ENCODE measurements at regions not wholly inside any gene's neighbourhood (a gene's known extent, or its start where the extent isn't known, plus 50 kb on each side); places are given as distances from the start of the nearest gene placed in this dataset.
"Not testable (repeated sequence)": the region's sequence is repeated elsewhere in the genome, so short reads cannot be mapped to it uniquely, and the experiment has no call there.

GRCh38 chr16:25367773-25368524 lies 110.3 kb upstream of the ZKSCAN2 start:
- 100% methylated on average over 3 of the region's 8 CpGs for WGBS (ENCODE audit: insufficient coverage)
- DNase-seq, result no peak
- no peaks in the 10 kb centered on the region for H3K36me3 Mint-ChIP-seq
- Histone ChIP-seq H3K36me3 (replicated peaks in 1 of 2; ENCODE audit: control insufficient read depth in 1 of 2, insufficient read depth in 2 of 2, low read length in 2 of 2) (no peaks in the 10 kb centered on the region), H3K4me3 (replicated peaks in 1 of 3; ENCODE audit: low read depth in 2 of 3, low read length in 3 of 3) (no peak overlapping the region), H3K27me3 (ENCODE audit: control insufficient read depth in 2 of 2, insufficient read depth in 2 of 2, low read length in 2 of 2) (no peaks in the 10 kb centered on the region), H3K9ac (ENCODE audit: insufficient read depth, low read length, poor library complexity, severe bottlenecking) (no peak overlapping the region), H4K20me1 (ENCODE audit: insufficient read depth, low read length) (no peaks in the 10 kb centered on the region), H2AFZ (ENCODE audit: insufficient read depth, low read depth, low read length, poor library complexity, severe bottlenecking) (no peak overlapping the region), H3K27ac (ENCODE audit: low read depth in 1 of 2, low read length in 2 of 2) (no peak overlapping the region), H3K9me3 (replicated peaks in 1 of 2; ENCODE audit: control insufficient read depth in 1 of 2, insufficient read depth in 1 of 2, low read length in 2 of 2) (no peaks in the 10 kb centered on the region), H3K4me1 (ENCODE audit: control insufficient read depth in 1 of 2, insufficient read depth in 2 of 2, low read length in 2 of 2) (no peaks in the 10 kb centered on the region), H3K79me2 (ENCODE audit: insufficient read depth, low read length) (no peaks in the 10 kb centered on the region), H3K4me2 (replicated peaks; ENCODE audit: extremely low read depth, low read length, poor library complexity, severe bottlenecking) (no peak overlapping the region)
- no peak overlapping the region for H3K27ac Mint-ChIP-seq
- intact Hi-C loops (cut with micrococcal nuclease), result no loop called here
- H3K9me3 Mint-ChIP-seq, result peaks cover 0 to 2% (median 0%) of the 10 kb centered on the region in 7 donors
- peaks cover 2% of the 10 kb centered on the region for H3K4me1 Mint-ChIP-seq
- TF ChIP-seq CTCF (IDR thresholded peaks at IDR 0.05), result no peak
- H3K27me3 Mint-ChIP-seq (ENCODE audit: low read depth in 3 of 3), result peaks cover 1 to 3% (median 2%) of the 10 kb centered on the region in 3 donors
- H3K4me3 Mint-ChIP-seq, result no peak overlapping the region

GRCh38 chr16:25366078-25366477 lies 108.4 kb upstream of the ZKSCAN2 start:
- no peaks in the 10 kb centered on the region for H3K36me3 Mint-ChIP-seq
- intact Hi-C loops (cut with micrococcal nuclease), result no loop called here
- H3K4me1 Mint-ChIP-seq, result peaks cover 2% of the 10 kb centered on the region

GRCh38 chr16:25359516-25359915 lies 101.9 kb upstream of the ZKSCAN2 start:
- H3K4me3 ChIP-seq (replicated peaks in 1 of 3; ENCODE audit: low read depth in 2 of 3, low read length in 3 of 3); H3K9me3 Mint-ChIP-seq; H3K36me3 Mint-ChIP-seq; H3K4me2 ChIP-seq (replicated peaks; ENCODE audit: extremely low read depth, low read length, poor library complexity, severe bottlenecking); H3K4me1 Mint-ChIP-seq; H3K27me3 Mint-ChIP-seq (ENCODE audit: low read depth in 3 of 3); H3K36me3 ChIP-seq (replicated peaks in 1 of 2; ENCODE audit: control insufficient read depth in 1 of 2, insufficient read depth in 2 of 2, low read length in 2 of 2); DNase-seq; intact Hi-C loops (cut with micrococcal nuclease); H3K9me3 ChIP-seq (replicated peaks in 1 of 2; ENCODE audit: control insufficient read depth in 1 of 2, insufficient read depth in 1 of 2, low read length in 2 of 2); H3K27ac Mint-ChIP-seq; H3K79me2 ChIP-seq (ENCODE audit: insufficient read depth, low read length); H3K4me3 Mint-ChIP-seq; H3K4me1 ChIP-seq (ENCODE audit: control insufficient read depth in 1 of 2, insufficient read depth in 2 of 2, low read length in 2 of 2); H2AFZ ChIP-seq (ENCODE audit: insufficient read depth, low read depth, low read length, poor library complexity, severe bottlenecking); H4K20me1 ChIP-seq (ENCODE audit: insufficient read depth, low read length); H3K27me3 ChIP-seq (ENCODE audit: control insufficient read depth in 2 of 2, insufficient read depth in 2 of 2, low read length in 2 of 2); H3K9ac ChIP-seq (ENCODE audit: insufficient read depth, low read length, poor library complexity, severe bottlenecking); H3K27ac ChIP-seq (ENCODE audit: low read depth in 1 of 2, low read length in 2 of 2): not testable (repeated sequence)
- 90% methylated on average over 4 of the region's 8 CpGs for WGBS (ENCODE audit: insufficient coverage)

More at GRCh38 chr16:25366078-25366477, 108.4 kb upstream of the ZKSCAN2 start:
- no peaks in the 10 kb centered on the region for H3K36me3 ChIP-seq (replicated peaks in 1 of 2; ENCODE audit: control insufficient read depth in 1 of 2, insufficient read depth in 2 of 2, low read length in 2 of 2)
- H3K27ac ChIP-seq (ENCODE audit: low read depth in 1 of 2, low read length in 2 of 2), result no peak overlapping the region
- 0% methylated on average over 1 of the region's 2 CpGs for WGBS (ENCODE audit: insufficient coverage)
- no peak overlapping the region for H3K9ac ChIP-seq (ENCODE audit: insufficient read depth, low read length, poor library complexity, severe bottlenecking)
- no peak overlapping the region for H2AFZ ChIP-seq (ENCODE audit: insufficient read depth, low read depth, low read length, poor library complexity, severe bottlenecking)
- Mint-ChIP-seq H3K27ac (no peak overlapping the region), H3K9me3 (peaks cover 0 to 3% (median 0%) of the 10 kb centered on the region in 7 donors), H3K4me3 (no peak overlapping the region), H3K27me3 (ENCODE audit: low read depth in 3 of 3) (peaks cover 1 to 3% (median 2%) of the 10 kb centered on the region in 3 donors)
- peak in 1 of 3 donors; percentile 0 for DNase-seq
- H4K20me1 ChIP-seq (ENCODE audit: insufficient read depth, low read length), result no peaks in the 10 kb centered on the region
- no peaks in the 10 kb centered on the region for H3K4me1 ChIP-seq (ENCODE audit: control insufficient read depth in 1 of 2, insufficient read depth in 2 of 2, low read length in 2 of 2)
- no peak overlapping the region for H3K4me2 ChIP-seq (replicated peaks; ENCODE audit: extremely low read depth, low read length, poor library complexity, severe bottlenecking)
- H3K4me3 ChIP-seq (replicated peaks in 1 of 3; ENCODE audit: low read depth in 2 of 3, low read length in 3 of 3), result no peak overlapping the region
- H3K79me2 ChIP-seq (ENCODE audit: insufficient read depth, low read length), result no peaks in the 10 kb centered on the region
- no peaks in the 10 kb centered on the region for H3K27me3 ChIP-seq (ENCODE audit: control insufficient read depth in 2 of 2, insufficient read depth in 2 of 2, low read length in 2 of 2)
- no peaks in the 10 kb centered on the region for H3K9me3 ChIP-seq (replicated peaks in 1 of 2; ENCODE audit: control insufficient read depth in 1 of 2, insufficient read depth in 1 of 2, low read length in 2 of 2)
- no peak for TF ChIP-seq CTCF (IDR thresholded peaks at IDR 0.05)
